Panc1 (cell line): ENCODE measurements at regions not wholly inside any gene's neighbourhood (a gene's known extent, or its start where the extent isn't known, plus 50 kb on each side); places are given as distances from the start of the nearest gene placed in this dataset.

Source experiments
- ATAC-seq: fragments of 200-7000 bp; cut with Tn5 transposase; 2 replicates; pipeline ENCODE4 v1.9.1; 2020; ENCODE audit warnings: mild to moderate bottlenecking, moderate library complexity
- BruUV-seq: library from RNA; stranded (reverse); fragments of 400-500 nt; replicated peaks from 2 replicates; lab custom pipeline; 2021; lab: Mats Ljungman, UMichigan
- CTCF ChIA-PET: fragments of 300-600 bp; sonication (Branson Sonifier 250); formaldehyde crosslinking; loops from one replicate; lab custom pipeline; 2022; ENCODE audit warnings: antibody characterized with exemption; lab: Charles Lee
- POLR2A ChIA-PET: fragments of 300-600 bp; sonication (Branson Sonifier 250); formaldehyde crosslinking; loops from one replicate; lab custom pipeline; 2022; ENCODE audit warnings: antibody characterized with exemption; lab: Charles Lee
- DNase-seq: peaks from one replicate; pipeline ENCODE4 v3.0.0-alpha.2; 2010; ENCODE audit warnings: low read depth, low spot score
- H3K27ac ChIP-seq: 2 replicates; pipeline ENCODE4 v1.5.1; 2011; ENCODE audit warnings: mild to moderate bottlenecking, low read length, inconsistent platforms
- H3K27me3 ChIP-seq: fragments of 200-500 bp; sonication (Bioruptor generic); 2 replicates; pipeline ENCODE4 v1.6.0; 2014; ENCODE audit warnings: low read length, inconsistent platforms; ENCODE audit not compliant: control insufficient read depth, insufficient read depth
- H3K36me3 ChIP-seq: fragments of 200-500 bp; sonication (Bioruptor generic); 2 replicates; pipeline ENCODE4 v1.5.1; 2014; ENCODE audit warnings: inconsistent platforms, mild to moderate bottlenecking, low read length, moderate library complexity; ENCODE audit not compliant: control insufficient read depth, insufficient read depth
- H3K4me1 ChIP-seq: 2 replicates; pipeline ENCODE4 v1.5.1; 2011; ENCODE audit warnings: inconsistent platforms, mild to moderate bottlenecking, low read length, moderate library complexity; ENCODE audit not compliant: control insufficient read depth, insufficient read depth
- H3K4me3 ChIP-seq, 2 experiments: 2 replicates each; pipeline ENCODE4 v1.5.1; 2011 to 2012; ENCODE audit warnings: low read depth in 2 of 2, low read length in 2 of 2, mild to moderate bottlenecking in 2 of 2, inconsistent platforms in 1 of 2, moderate library complexity in 1 of 2
- H3K9me3 ChIP-seq: fragments of 200-500 bp; sonication (Bioruptor generic); 2 replicates; pipeline ENCODE4 v1.5.1; 2014; ENCODE audit warnings: low read depth, mild to moderate bottlenecking, inconsistent platforms, low read length, moderate library complexity; ENCODE audit not compliant: control insufficient read depth, insufficient read depth
- POLR2AphosphoS5 ChIP-seq: IDR thresholded peaks from 2 replicates; pipeline ENCODE4 v1.6.1; 2012; ENCODE audit warnings: mild to moderate bottlenecking, low read depth, low read length, moderate library complexity
- SIN3A ChIP-seq: IDR thresholded peaks from 2 replicates; pipeline ENCODE4 v1.6.1; 2012; ENCODE audit warnings: low read depth, mild to moderate bottlenecking, low read length, moderate library complexity, borderline replicate concordance; ENCODE audit not compliant: insufficient read depth
- TCF7L2 ChIP-seq: IDR thresholded peaks from 2 replicates; pipeline ENCODE4 v1.6.1; 2011; ENCODE audit warnings: mild to moderate bottlenecking, low read depth, low read length, inconsistent platforms
- in situ Hi-C: cut with HindIII; loops from 2 replicates; pipeline ENCODE4 v1.10.0; 2016; ENCODE audit warnings: low sequenced_read_pairs, low pct_unique_long_range_greater_than_20kb
- intact Hi-C: fragments of 100-400 bp; cut with micrococcal nuclease; formaldehyde crosslinking; loops from one replicate; pipeline ENCODE4 v1.10.0; 2022; ENCODE audit not compliant: unreplicated experiment
- TF ChIP-seq, protein P1 (sequence below), 2 experiments: IDR thresholded peaks; 2 replicates each; pipeline ENCODE4 v1.6.1; 2011 to 2012; ENCODE audit warnings: low read depth in 2 of 2, control low read depth in 1 of 2, low read length in 1 of 2, mild to moderate bottlenecking in 1 of 2, moderate library complexity in 1 of 2; ENCODE audit not compliant: insufficient read depth in 1 of 2
- TF ChIP-seq, protein P2 (sequence below): fragments of 450-650 bp; IDR thresholded peaks from 2 replicates; pipeline ENCODE4 v1.5.1; 2017; ENCODE audit warnings: mild to moderate bottlenecking

DNA sequence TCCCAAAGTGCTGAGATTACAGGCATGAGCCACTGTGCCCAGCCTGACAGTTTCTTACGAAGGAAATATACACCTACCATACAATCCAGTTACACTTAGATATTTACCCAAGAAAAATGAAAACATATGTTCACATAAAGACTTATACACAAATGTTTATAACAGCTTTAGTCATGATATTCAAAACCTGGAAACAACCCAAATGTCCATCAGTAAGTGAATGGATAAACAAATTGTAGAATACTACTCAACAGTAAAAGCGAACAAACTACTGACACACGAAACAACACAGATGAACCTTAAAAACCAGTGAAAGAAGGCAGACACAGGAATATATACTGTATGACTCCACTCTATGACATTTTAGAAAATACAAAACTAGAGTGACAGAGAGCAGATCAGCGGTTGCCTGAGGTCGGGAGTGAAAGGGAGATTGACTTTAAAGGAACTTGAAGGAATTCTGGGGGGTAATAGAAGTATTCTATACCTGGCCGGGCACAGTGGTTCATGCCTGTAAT is 83.6 kb downstream of the SPRING1 start:
- H3K36me3 ChIP-seq = no peaks in the 10 kb centered on the region
- ChIA-PET CTCF (interaction anchor here (0.6 kb wide), 1 partner anchor 388 kb away, joined by 7 read pairs; no protein-coding TSS in a partner anchor), POLR2A (no interaction called here)
- H3K27ac ChIP-seq = no peak overlapping the region
- intact Hi-C loops = no loop called here
- TF ChIP-seq TCF7L2 (no peak), POLR2AphosphoS5 (no peak), SIN3A (no peak)
- TF ChIP-seq, protein P1, sequence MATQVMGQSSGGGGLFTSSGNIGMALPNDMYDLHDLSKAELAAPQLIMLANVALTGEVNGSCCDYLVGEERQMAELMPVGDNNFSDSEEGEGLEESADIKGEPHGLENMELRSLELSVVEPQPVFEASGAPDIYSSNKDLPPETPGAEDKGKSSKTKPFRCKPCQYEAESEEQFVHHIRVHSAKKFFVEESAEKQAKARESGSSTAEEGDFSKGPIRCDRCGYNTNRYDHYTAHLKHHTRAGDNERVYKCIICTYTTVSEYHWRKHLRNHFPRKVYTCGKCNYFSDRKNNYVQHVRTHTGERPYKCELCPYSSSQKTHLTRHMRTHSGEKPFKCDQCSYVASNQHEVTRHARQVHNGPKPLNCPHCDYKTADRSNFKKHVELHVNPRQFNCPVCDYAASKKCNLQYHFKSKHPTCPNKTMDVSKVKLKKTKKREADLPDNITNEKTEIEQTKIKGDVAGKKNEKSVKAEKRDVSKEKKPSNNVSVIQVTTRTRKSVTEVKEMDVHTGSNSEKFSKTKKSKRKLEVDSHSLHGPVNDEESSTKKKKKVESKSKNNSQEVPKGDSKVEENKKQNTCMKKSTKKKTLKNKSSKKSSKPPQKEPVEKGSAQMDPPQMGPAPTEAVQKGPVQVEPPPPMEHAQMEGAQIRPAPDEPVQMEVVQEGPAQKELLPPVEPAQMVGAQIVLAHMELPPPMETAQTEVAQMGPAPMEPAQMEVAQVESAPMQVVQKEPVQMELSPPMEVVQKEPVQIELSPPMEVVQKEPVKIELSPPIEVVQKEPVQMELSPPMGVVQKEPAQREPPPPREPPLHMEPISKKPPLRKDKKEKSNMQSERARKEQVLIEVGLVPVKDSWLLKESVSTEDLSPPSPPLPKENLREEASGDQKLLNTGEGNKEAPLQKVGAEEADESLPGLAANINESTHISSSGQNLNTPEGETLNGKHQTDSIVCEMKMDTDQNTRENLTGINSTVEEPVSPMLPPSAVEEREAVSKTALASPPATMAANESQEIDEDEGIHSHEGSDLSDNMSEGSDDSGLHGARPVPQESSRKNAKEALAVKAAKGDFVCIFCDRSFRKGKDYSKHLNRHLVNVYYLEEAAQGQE (IDR thresholded peaks at IDR 0.05; ENCODE audit: insufficient read depth in 1 of 2, low read depth in 2 of 2, low read length in 1 of 2) = no peak
- TF ChIP-seq, protein P2, sequence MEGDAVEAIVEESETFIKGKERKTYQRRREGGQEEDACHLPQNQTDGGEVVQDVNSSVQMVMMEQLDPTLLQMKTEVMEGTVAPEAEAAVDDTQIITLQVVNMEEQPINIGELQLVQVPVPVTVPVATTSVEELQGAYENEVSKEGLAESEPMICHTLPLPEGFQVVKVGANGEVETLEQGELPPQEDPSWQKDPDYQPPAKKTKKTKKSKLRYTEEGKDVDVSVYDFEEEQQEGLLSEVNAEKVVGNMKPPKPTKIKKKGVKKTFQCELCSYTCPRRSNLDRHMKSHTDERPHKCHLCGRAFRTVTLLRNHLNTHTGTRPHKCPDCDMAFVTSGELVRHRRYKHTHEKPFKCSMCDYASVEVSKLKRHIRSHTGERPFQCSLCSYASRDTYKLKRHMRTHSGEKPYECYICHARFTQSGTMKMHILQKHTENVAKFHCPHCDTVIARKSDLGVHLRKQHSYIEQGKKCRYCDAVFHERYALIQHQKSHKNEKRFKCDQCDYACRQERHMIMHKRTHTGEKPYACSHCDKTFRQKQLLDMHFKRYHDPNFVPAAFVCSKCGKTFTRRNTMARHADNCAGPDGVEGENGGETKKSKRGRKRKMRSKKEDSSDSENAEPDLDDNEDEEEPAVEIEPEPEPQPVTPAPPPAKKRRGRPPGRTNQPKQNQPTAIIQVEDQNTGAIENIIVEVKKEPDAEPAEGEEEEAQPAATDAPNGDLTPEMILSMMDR = no peak
- in situ Hi-C loops = no loop called here
- no peak overlapping the region for H3K4me3 ChIP-seq
- peaks cover 18% of the 10 kb centered on the region for H3K4me1 ChIP-seq
- H3K27me3 ChIP-seq = no peaks in the 10 kb centered on the region
- no peaks in the 10 kb centered on the region for H3K9me3 ChIP-seq
- no peak for DNase-seq
- no peak for ATAC-seq
- BruUV-seq = no TSS peak

- ATAC-seq (no peak), DNase-seq (no peak)
- no TSS peak for BruUV-seq
- POLR2A ChIA-PET = no interaction called here
- Histone ChIP-seq H3K36me3 (no peaks in the 10 kb centered on the region), H3K4me1 (no peaks in the 10 kb centered on the region), H3K27ac (no peak overlapping the region), H3K27me3 (no peaks in the 10 kb centered on the region), H3K4me3 (no peak overlapping the region), H3K9me3 (no peaks in the 10 kb centered on the region)
- intact Hi-C loops = no loop called here
- in situ Hi-C loops = no loop called here
- CTCF ChIA-PET = no interaction called here
- TF ChIP-seq, protein P1 (IDR thresholded peaks at IDR 0.05; ENCODE audit: insufficient read depth in 1 of 2, low read depth in 2 of 2, low read length in 1 of 2) = no peak
- TF ChIP-seq TCF7L2 (no peak), POLR2AphosphoS5 (no peak), SIN3A (no peak)
- TF ChIP-seq, protein P2 = no peak
These were observed 86.8 kb downstream of the SPRING1 start for GRCh38 chr12:116651089-116651488.
